ENCODE measurements at regions not wholly inside any gene's neighbourhood (a gene's known extent, or its start where the extent isn't known, plus 50 kb on each side); places are given as distances from the start of the nearest gene placed in this dataset.

DNA sequence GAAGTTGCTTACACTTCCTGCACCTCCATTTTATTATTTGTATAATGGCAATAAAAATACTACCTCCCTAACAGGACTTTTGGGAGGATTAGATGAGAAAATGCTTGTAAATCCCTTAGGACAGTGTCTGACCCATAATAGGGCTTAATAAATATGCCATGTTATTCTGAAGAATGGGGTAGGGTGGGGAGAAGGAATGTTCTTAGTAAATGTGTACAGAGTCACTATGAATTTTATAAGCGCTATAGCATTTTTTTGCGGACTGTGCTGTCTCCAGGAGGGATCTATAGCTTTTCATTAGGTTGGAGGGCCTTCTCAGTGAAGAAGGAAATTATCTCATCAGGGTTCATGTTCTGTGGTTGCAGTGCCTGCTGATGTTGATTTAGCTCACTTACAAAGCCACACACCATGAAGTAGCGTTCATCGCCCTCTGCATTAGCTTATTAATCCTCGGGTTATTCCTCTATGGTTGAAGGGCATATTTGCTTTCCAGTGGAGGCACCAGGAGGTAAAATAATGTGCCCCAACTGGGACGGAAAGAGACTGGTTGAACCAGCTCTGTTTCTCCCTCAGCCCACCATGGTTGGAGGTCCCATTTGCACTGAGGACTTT lies 497.1 kb downstream of the ARHGEF28 start:
- Histone ChIP-seq H3K4me3 (ENCODE audit: low read depth, low read length) (no peak overlapping the region), H3K36me3 (ENCODE audit: insufficient read depth) (no peaks in the 10 kb centered on the region), H3K4me1 (ENCODE audit: insufficient read depth) (no peaks in the 10 kb centered on the region), H3K27ac (ENCODE audit: low read depth) (no peak overlapping the region)
- 79% methylated on average over 6 of the region's 6 CpGs for WGBS
- no peak for DNase-seq (ENCODE audit: extremely low spot score)

DNA sequence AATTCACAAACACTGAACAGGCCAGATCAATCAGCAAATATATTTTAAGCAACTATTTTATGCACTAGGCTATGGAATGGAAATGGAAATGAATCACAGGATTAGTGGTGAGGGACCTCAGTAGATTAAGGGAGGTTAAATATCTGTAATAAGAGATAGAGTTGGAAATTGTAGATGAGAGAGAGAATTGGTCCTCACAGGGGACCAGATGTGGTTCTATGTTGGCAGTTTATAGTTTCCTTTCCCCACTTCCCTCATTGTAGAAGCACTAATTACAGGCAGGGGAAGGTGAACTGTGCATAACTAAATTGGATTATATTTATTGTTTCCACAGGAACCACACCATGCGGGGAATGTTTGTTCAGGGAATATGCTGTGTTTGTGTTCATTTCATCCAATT lies 496.2 kb downstream of the ARHGEF28 start:
- Histone ChIP-seq H3K4me3 (ENCODE audit: low read depth, low read length) (no peak overlapping the region), H3K4me1 (ENCODE audit: insufficient read depth) (no peaks in the 10 kb centered on the region), H3K36me3 (ENCODE audit: insufficient read depth) (no peaks in the 10 kb centered on the region), H3K27ac (ENCODE audit: low read depth) (no peak overlapping the region)
- no peak for DNase-seq (ENCODE audit: extremely low spot score)
- 75% methylated on average over 1 of the region's 1 CpG for WGBS

DNA sequence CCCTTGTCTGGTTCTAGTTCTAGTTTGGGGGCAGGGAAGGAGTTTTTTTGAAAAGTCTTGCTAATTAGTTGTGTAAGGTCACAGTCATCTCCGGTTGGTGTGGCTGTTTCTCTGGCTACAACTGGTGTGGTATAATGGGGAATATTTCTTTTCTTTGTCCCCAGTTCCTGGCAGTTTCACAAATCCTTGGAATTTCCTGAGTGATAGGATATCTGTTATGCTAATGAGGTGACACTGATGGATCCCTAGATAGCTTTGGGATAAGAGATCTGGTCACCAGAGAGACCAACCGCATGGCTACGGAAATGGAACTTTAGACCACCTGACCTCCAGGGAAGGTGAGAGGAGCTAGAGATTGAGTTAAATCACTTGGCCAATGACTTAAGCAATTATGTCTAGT lies 494.6 kb downstream of the ARHGEF28 start:
- Histone ChIP-seq H3K4me1 (ENCODE audit: insufficient read depth) (no peaks in the 10 kb centered on the region), H3K27ac (ENCODE audit: low read depth) (no peak overlapping the region), H3K4me3 (ENCODE audit: low read depth, low read length) (no peak overlapping the region), H3K36me3 (ENCODE audit: insufficient read depth) (no peaks in the 10 kb centered on the region)
- 91% methylated on average over 3 of the region's 3 CpGs for WGBS
- no peak for DNase-seq (ENCODE audit: extremely low spot score)

DNA sequence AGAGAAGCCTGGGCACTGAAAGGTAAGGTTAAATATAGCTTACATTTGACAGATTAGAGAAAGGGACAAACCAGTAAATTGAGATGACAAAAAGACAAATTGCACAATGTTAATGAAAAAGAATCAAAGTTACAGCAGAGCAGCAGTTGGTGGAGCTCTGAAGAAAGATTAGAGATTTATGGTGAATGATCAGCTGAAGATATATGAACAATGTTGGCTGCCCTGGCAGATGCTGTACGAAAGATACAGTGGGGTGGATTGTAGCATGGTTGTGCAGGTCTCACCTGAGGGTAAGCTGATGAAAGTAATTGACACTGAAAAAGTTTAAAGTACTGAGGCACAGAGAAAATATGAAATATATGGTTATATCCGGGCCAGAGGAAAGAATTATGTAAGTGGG lies 492.1 kb downstream of the ARHGEF28 start:
- H3K4me3 ChIP-seq (ENCODE audit: low read depth, low read length) = no peak overlapping the region
- no peaks in the 10 kb centered on the region for H3K4me1 ChIP-seq (ENCODE audit: insufficient read depth)
- WGBS = 71% methylated on average over 2 of the region's 2 CpGs
- no peaks in the 10 kb centered on the region for H3K36me3 ChIP-seq (ENCODE audit: insufficient read depth)
- DNase-seq (ENCODE audit: extremely low spot score) = no peak
- no peak overlapping the region for H3K27ac ChIP-seq (ENCODE audit: low read depth)

DNA sequence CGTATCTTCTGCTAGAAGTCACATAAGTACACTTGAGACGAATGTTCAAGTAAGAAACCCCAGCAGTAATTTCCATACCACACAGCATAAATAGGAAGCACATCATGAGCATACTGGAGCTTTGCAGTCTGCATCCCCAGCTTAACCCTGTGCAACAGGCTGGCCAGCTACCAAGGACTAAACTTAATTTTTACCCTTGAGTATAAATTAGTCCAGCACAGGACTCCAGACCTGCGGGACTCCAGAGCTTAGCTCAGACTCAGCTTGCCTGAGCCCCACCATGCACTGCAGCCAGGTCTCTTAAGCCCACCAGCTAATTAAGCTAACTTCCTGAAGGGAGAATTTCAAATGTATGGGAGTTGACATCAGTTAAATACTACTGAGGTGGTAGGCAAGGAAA lies 491.0 kb downstream of the ARHGEF28 start:
- H3K4me1 ChIP-seq (ENCODE audit: insufficient read depth) = no peaks in the 10 kb centered on the region
- no peaks in the 10 kb centered on the region for H3K36me3 ChIP-seq (ENCODE audit: insufficient read depth)
- 73% methylated on average over 3 of the region's 3 CpGs for WGBS
- no peak overlapping the region for H3K4me3 ChIP-seq (ENCODE audit: low read depth, low read length)
- DNase-seq (ENCODE audit: extremely low spot score) = no peak
- no peak overlapping the region for H3K27ac ChIP-seq (ENCODE audit: low read depth)

DNA sequence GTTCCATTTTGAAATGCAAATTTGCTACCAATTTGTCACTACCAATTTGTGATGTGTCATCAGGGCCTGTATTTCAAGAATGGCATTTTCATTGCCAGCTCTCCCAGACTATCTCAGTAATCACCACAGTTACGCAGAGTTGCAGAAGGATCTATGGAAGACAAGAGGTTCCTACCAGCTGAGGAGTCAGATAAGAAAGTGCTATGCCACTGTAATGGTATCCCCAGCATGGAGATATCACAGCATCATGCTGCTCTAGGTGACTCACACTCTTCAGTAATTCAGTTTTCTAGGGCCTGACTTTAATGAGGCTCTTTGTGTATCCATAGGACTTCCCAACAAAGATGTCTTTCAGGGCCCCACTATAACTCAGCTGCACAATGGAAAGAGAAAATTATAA lies 490.3 kb downstream of the ARHGEF28 start:
- Histone ChIP-seq H3K27ac (ENCODE audit: low read depth) (no peak overlapping the region), H3K4me1 (ENCODE audit: insufficient read depth) (no peaks in the 10 kb centered on the region), H3K36me3 (ENCODE audit: insufficient read depth) (no peaks in the 10 kb centered on the region), H3K4me3 (ENCODE audit: low read depth, low read length) (no peak overlapping the region)
- 92% methylated on average over 1 of the region's 1 CpG for WGBS
- DNase-seq (ENCODE audit: extremely low spot score) = no peak

DNA sequence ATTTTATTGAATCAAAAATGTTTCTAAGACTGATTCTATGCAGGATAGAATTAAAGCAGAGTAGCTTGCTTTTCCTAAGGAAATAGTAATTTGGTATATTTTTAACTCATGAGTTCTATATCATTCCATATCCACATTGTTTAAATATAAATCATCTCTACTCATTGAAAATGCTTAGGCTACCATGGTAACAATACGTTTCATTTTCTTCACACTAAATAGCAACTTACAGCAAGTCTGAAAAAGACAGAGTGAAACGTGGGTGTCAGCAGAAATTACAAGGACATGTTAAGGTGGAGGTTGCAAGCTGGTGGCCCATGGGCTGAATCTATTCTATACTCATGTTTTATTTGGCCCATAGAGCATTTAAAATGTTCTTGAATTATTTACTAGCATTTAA lies 487.9 kb downstream of the ARHGEF28 start:
- Histone ChIP-seq H3K4me1 (ENCODE audit: insufficient read depth) (no peaks in the 10 kb centered on the region), H3K4me3 (ENCODE audit: low read depth, low read length) (no peak overlapping the region), H3K36me3 (ENCODE audit: insufficient read depth) (no peaks in the 10 kb centered on the region), H3K27ac (ENCODE audit: low read depth) (no peak overlapping the region)
- 68% methylated on average over 2 of the region's 2 CpGs for WGBS
- no peak for DNase-seq (ENCODE audit: extremely low spot score)

DNA sequence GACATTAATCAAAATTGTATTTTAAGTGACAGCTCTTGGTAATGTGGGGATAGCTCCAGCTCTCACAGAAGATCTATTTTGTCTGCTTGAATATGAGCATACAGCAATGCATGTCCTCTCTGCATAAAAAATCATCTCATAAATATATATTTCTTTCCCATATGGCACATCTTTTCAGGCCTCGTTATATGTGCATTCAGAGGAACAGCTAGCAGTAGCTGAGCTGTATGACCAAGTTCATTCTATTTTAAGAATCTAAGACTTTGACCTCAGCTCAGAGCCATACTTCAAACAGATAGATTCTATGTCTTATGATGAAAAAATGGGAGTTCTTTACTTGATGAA lies 487.2 kb downstream of the ARHGEF28 start:
- DNase-seq (ENCODE audit: extremely low spot score) = no peak
- H3K27ac ChIP-seq (ENCODE audit: low read depth) = no peak overlapping the region
- H3K36me3 ChIP-seq (ENCODE audit: insufficient read depth) = no peaks in the 10 kb centered on the region
- H3K4me3 ChIP-seq (ENCODE audit: low read depth, low read length) = no peak overlapping the region
- WGBS = 49% methylated on average over 1 of the region's 1 CpG
- H3K4me1 ChIP-seq (ENCODE audit: insufficient read depth) = no peaks in the 10 kb centered on the region

DNA sequence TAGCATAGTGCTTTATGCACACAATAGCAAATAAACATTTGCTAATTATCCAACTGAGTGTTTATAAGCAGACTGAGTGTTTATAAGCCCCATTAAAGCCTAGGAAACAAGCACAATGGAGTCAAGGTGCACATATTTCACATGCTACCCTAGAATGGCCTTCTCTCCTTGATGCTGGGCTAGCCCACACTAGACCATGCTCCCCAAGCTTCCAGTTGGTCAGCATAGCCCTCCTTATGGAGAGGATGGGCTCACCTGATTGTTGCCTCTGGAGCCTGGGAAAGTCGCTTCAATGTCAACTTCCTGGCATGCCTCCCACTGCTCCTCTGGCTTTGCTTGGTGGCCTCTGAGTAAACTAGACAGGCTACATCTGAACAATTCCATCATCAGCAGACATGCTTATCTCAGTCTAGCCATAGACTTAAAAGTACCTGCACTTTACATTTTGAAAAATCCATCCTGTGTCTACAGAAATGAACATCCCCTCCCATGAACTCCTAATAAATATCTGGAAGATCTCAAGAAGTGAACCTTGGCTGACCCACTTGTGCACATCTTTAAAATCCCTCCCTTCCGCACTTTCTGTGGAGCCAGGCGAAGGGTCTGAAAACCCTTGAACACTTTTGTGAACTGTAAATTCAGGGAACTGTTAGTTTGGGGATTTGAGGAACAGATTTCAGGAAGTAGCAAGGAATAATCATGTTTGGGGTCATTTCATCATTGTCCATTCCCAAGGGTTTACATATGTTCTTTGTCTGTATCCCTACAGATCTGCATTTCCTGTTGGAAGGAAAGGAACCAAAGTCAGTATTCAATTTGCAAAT lies 486.6 kb downstream of the ARHGEF28 start:
- DNase-seq (ENCODE audit: extremely low spot score) = no peak
- Histone ChIP-seq H3K27ac (ENCODE audit: low read depth) (no peak overlapping the region), H3K4me3 (ENCODE audit: low read depth, low read length) (no peak overlapping the region), H3K4me1 (ENCODE audit: insufficient read depth) (no peaks in the 10 kb centered on the region), H3K36me3 (ENCODE audit: insufficient read depth) (no peaks in the 10 kb centered on the region)
- WGBS = 62% methylated on average over 3 of the region's 3 CpGs

DNA sequence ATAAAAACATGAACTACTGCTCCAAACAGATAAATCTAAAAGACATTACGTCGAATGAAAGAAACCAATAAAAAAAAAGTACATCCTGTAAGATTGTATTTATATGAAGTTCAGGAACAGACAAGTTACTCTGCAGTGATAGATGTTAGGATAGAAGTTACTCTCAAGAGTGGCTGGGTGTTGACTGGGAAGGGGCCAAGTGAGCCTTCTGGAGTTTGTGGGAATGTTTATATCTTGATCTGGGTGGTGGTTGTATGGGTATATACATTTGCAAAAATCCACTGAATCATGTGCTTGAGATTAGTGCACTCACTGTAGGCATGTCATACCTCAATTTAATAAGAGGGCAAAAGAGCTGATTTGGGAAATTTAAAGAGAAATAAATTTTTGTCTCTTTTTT lies 485.8 kb downstream of the ARHGEF28 start:
- H3K36me3 ChIP-seq (ENCODE audit: insufficient read depth) = no peaks in the 10 kb centered on the region
- DNase-seq (ENCODE audit: extremely low spot score) = no peak
- no peak overlapping the region for H3K27ac ChIP-seq (ENCODE audit: low read depth)
- no peak overlapping the region for H3K4me3 ChIP-seq (ENCODE audit: low read depth, low read length)
- 45% methylated on average over 2 of the region's 2 CpGs for WGBS
- H3K4me1 ChIP-seq (ENCODE audit: insufficient read depth) = no peaks in the 10 kb centered on the region

DNA sequence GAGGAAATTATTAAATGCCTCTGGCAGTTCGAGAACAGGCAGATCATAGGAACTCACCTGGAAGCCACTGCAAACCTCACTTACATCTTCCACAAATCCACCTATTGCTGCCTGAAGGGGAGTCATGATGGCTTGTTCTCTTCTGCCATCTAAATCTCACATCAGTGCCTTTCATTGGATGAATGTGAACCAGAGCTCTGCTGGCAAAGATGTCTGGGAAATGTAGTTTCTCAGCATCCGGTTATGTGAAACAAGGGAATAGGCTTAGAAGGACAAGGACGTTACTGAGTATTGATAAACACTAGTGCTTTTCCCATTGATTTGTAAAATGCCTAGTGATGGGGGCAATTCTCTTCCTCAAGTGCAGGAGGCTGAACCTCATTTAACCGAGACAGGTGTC lies 483.3 kb downstream of the ARHGEF28 start:
- DNase-seq (ENCODE audit: extremely low spot score) = no peak
- H3K27ac ChIP-seq (ENCODE audit: low read depth) = no peak overlapping the region
- no peaks in the 10 kb centered on the region for H3K36me3 ChIP-seq (ENCODE audit: insufficient read depth)
- H3K4me3 ChIP-seq (ENCODE audit: low read depth, low read length) = no peak overlapping the region
- H3K4me1 ChIP-seq (ENCODE audit: insufficient read depth) = no peaks in the 10 kb centered on the region
- WGBS = 94% methylated on average over 4 of the region's 4 CpGs

DNA sequence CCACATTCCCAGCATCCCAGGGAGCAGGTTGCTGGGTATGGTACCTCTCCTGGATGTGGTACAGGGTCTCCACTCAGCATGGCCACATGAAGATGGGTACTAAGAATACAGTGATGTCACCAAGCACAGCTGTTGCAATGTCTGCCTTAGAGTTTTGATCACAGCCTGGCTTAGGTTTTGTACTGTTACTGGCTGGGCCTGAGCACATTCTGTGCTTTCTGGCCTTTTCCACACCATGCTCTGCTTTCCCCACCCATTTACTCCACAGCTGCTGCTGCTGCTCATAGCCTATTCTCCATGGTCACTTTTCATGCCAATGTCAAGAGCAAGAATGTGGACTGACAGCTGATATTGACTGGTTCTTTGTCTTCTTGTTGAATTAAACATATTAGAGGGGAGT lies 481.9 kb downstream of the ARHGEF28 start:
- Histone ChIP-seq H3K36me3 (ENCODE audit: insufficient read depth) (no peaks in the 10 kb centered on the region), H3K4me3 (ENCODE audit: low read depth, low read length) (no peak overlapping the region), H3K27ac (ENCODE audit: low read depth) (no peak overlapping the region), H3K4me1 (ENCODE audit: insufficient read depth) (no peaks in the 10 kb centered on the region)
- no peak for DNase-seq (ENCODE audit: extremely low spot score)

DNA sequence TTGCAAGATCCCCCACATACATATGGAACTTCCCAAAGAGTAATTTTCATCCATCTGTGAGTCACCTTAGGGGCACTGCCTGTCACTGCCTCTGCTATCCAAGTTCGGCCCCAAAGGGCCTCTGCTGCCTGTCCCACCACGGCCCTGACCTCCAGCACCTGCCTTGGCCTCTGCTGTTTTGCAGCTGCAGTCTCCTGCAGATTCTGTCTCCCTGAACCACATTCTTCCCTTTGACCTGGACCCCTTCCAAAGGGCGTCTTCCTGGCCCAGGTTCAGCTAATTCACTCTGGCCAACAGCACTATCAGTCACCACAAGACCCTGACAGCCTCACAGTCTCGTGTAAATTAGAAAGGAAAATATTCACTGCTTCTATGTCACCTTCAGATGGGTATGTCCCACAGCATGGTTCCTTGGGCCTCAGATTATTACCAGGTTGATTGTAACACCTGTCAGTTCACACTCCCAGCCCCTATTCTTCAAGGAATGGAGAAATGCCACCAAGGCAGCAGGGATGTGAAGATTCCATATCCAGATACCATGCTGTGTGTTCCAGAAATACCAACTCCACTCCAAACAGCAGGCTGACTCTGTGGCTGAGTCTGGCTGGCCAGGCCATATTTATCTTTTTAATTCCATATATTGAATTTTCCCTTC lies 479.3 kb downstream of the ARHGEF28 start:
- Histone ChIP-seq H3K36me3 (ENCODE audit: insufficient read depth) (no peaks in the 10 kb centered on the region), H3K4me1 (ENCODE audit: insufficient read depth) (no peaks in the 10 kb centered on the region), H3K4me3 (ENCODE audit: low read depth, low read length) (no peak overlapping the region), H3K27ac (ENCODE audit: low read depth) (no peak overlapping the region)
- no peak for DNase-seq (ENCODE audit: extremely low spot score)
- WGBS = 59% methylated on average over 4 of the region's 4 CpGs
